SJSA1 (cell line): ENCODE measurements at regions not wholly inside any gene's neighbourhood (a gene's known extent, or its start where the extent isn't known, plus 50 kb on each side); places are given as distances from the start of the nearest gene placed in this dataset.

ENCODE experiments used
- DNase-seq, 2 experiments: peaks; one replicate each; pipeline ENCODE4 v3.0.0-alpha.2; 2015 to 2020; ENCODE audit warnings: low spot score in 2 of 2, low read depth in 1 of 2
- H3K27ac ChIP-seq: fragments of 250-450 bp; sonication (Bioruptor Pico); 2 replicates; pipeline ENCODE4 v1.5.1; 2020; ENCODE audit warnings: mild to moderate bottlenecking, moderate library complexity
- H3K27me3 ChIP-seq: fragments of 250-450 bp; sonication (Bioruptor Pico); replicated peaks from 2 replicates; pipeline ENCODE4 v1.5.1; 2020; ENCODE audit warnings: mild to moderate bottlenecking, moderate library complexity
- H3K36me3 ChIP-seq: fragments of 250-450 bp; sonication (Bioruptor Pico); 2 replicates; pipeline ENCODE4 v1.5.1; 2020; ENCODE audit warnings: mild to moderate bottlenecking
- H3K4me1 ChIP-seq: fragments of 250-450 bp; sonication (Bioruptor Pico); replicated peaks from 2 replicates; pipeline ENCODE4 v1.6.1; 2021; ENCODE audit warnings: mild to moderate bottlenecking
- H3K4me3 ChIP-seq: fragments of 250-450 bp; sonication (Bioruptor Pico); 2 replicates; pipeline ENCODE4 v1.5.1; 2020; ENCODE audit warnings: mild to moderate bottlenecking
- H3K9me3 ChIP-seq: fragments of 250-450 bp; sonication (Bioruptor Pico); replicated peaks from 2 replicates; pipeline ENCODE4 v1.5.1; 2020; ENCODE audit warnings: mild to moderate bottlenecking

DNA sequence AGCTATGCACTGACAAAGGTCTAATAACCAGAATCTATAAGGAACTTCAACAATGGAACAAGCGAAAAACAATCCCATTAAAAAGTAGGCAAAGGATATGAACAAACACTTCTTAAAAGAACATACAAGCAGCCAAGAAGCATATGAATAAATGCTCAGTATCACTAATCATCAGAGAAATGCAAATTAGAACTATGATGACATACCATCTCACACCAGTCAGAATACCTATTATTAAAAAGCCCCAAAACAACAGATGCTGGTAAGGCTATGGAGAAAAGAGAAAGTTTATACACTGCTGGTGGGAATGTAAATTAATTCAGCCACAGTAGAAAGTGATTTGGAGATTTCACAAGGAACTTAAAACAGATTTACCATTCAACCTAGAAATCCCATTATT is 211.8 kb downstream of the EDN1 start:
- no peak for DNase-seq
- no peak overlapping the region for H3K4me3 ChIP-seq

DNA sequence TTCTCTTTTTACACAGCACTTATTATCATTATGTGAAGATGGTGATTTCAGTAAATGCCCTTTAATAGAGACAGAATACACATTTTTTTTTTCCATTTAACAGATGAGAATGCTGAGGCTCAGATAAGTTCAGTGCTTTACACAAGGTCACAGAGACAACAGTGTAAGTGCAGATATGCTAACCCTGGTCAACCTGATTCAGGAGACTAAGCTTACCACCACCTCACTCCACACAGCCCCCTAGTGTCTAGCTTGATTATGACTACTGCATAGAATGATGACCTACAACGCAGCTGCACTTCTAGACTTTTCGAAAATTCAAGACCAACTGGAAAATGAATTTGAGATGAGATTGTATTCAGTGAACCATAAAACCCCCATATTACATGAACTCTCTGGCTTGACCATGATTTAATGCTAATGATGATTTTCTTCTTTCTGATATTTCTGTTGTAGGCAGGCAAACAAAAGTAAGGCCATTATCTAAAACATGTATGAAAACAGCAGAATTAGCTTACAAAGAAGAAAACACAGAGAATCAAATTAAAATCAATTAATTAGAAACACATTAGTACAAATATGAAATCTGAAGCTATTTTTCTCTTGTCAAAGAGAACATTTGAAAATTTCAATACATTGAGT is 212.1 kb upstream of the PHACTR1 start:
- H3K4me1 ChIP-seq, result peaks cover 16% of the 10 kb centered on the region
- DNase-seq, result no peak

More for the DNA sequence above, 211.8 kb downstream of the EDN1 start:
- Histone ChIP-seq H3K4me1 (peaks cover 3% of the 10 kb centered on the region), H3K27me3 (no peaks in the 10 kb centered on the region), H3K36me3 (no peaks in the 10 kb centered on the region), H3K9me3 (no peaks in the 10 kb centered on the region), H3K27ac (no peak overlapping the region)

GRCh38 chr6:12505486-12505885 is 211.1 kb upstream of the PHACTR1 start:
- Histone ChIP-seq H3K9me3 (no peaks in the 10 kb centered on the region), H3K4me1 (peaks cover 16% of the 10 kb centered on the region), H3K27me3 (no peaks in the 10 kb centered on the region), H3K36me3 (no peaks in the 10 kb centered on the region), H3K27ac (no peak overlapping the region), H3K4me3 (no peak overlapping the region)
- DNase-seq, result no peak

More for the DNA sequence above, 212.1 kb upstream of the PHACTR1 start:
- Histone ChIP-seq H3K36me3 (no peaks in the 10 kb centered on the region), H3K4me3 (no peak overlapping the region), H3K27ac (no peak overlapping the region), H3K9me3 (no peaks in the 10 kb centered on the region), H3K27me3 (no peaks in the 10 kb centered on the region)

GRCh38 chr6:12506159-12506558 is 210.4 kb upstream of the PHACTR1 start:
- no peak for DNase-seq
- H3K27me3 ChIP-seq, result no peaks in the 10 kb centered on the region
- peaks cover 16% of the 10 kb centered on the region for H3K4me1 ChIP-seq
- no peaks in the 10 kb centered on the region for H3K9me3 ChIP-seq
- H3K4me3 ChIP-seq, result no peak overlapping the region
- H3K36me3 ChIP-seq, result no peaks in the 10 kb centered on the region
- H3K27ac ChIP-seq, result no peak overlapping the region

GRCh38 chr6:12507636-12508035 is 208.9 kb upstream of the PHACTR1 start:
- H3K9me3 ChIP-seq, result no peaks in the 10 kb centered on the region
- no peaks in the 10 kb centered on the region for H3K27me3 ChIP-seq
- H3K36me3 ChIP-seq, result no peaks in the 10 kb centered on the region
- peak overlapping the region; percentile 46 for H3K27ac ChIP-seq
- H3K4me1 ChIP-seq, result peaks cover 16% of the 10 kb centered on the region
- DNase-seq, result no peak
- H3K4me3 ChIP-seq, result no peak overlapping the region

GRCh38 chr6:12508553-12508952 is 208.0 kb upstream of the PHACTR1 start:
- H3K4me3 ChIP-seq, result no peak overlapping the region
- H3K27ac ChIP-seq, result no peak overlapping the region
- H3K9me3 ChIP-seq, result no peaks in the 10 kb centered on the region
- H3K27me3 ChIP-seq, result no peaks in the 10 kb centered on the region
- no peaks in the 10 kb centered on the region for H3K36me3 ChIP-seq
- no peak for DNase-seq
- peaks cover 16% of the 10 kb centered on the region for H3K4me1 ChIP-seq

DNA sequence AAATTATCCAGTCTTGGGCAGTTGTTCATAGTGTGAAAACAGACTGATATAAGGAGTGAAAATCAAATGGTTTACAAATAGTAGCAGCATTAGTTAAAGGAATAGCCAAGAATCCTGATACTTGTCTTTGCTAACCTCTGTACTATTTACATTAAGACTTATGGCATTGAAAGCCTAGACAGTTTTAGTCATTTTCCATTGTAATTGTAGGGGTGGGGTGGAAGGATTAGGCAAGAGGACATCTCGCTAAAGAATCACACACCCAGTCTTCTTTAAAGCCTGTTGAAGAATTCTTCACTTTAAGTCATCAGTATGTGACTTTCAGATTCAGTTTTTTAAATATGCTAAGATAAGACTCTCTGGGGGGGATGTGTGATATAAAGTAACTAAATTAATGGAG is 207.5 kb upstream of the PHACTR1 start:
- Histone ChIP-seq H3K27me3 (no peaks in the 10 kb centered on the region), H3K4me1 (peaks cover 16% of the 10 kb centered on the region)
- no peak for DNase-seq

DNA sequence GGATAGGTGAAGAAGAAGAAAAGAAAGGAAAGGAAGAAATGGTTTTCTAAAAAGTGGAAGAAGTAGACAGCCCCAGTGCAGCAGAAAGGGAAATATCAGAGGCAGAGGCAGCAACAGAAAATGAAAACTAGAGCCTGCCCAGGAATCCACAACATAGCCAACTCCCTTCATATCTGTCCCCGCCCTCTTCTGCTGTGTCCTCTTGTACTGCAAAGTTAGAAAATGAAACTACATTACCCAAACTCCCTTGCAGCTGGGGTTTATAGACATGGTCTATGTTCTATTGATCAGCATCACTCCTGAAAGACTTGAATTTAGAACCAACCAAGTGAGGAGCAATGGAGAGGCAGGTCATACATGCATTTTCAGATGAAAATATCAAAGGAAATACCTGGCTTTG is 200.5 kb upstream of the PHACTR1 start:
- Histone ChIP-seq H3K4me3 (no peak overlapping the region), H3K27me3 (no peaks in the 10 kb centered on the region), H3K36me3 (no peaks in the 10 kb centered on the region), H3K9me3 (no peaks in the 10 kb centered on the region), H3K4me1 (no peaks in the 10 kb centered on the region), H3K27ac (no peak overlapping the region; the same call in 1 of the 2 replicates)
- DNase-seq, result no peak

More for the DNA sequence above, 207.5 kb upstream of the PHACTR1 start:
- Histone ChIP-seq H3K27ac (no peak overlapping the region), H3K4me3 (no peak overlapping the region), H3K9me3 (no peaks in the 10 kb centered on the region), H3K36me3 (no peaks in the 10 kb centered on the region)

DNA sequence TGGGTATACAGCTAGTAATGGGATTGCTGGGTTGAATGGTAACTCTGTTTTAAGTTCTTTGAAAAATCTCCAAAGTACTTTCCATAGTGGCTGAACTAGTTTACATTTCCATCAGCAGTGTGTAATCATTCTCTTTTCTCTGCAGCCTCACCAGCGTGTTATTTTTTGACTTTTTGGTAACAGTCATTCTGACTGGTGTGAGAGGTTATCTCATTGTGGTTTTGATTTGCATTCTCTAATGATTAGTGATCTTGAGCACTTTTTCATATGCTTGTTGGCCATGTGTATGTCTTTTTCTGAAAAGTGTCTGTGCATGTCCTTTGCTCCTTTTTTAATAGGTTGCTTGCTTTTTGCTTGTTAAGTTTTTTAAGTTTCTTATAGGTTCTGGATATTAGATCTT is 194.2 kb upstream of the PHACTR1 start:
- Histone ChIP-seq H3K36me3 (no peaks in the 10 kb centered on the region), H3K9me3 (no peaks in the 10 kb centered on the region), H3K4me3 (no peak overlapping the region), H3K27me3 (no peaks in the 10 kb centered on the region), H3K4me1 (peaks cover 12% of the 10 kb centered on the region), H3K27ac (no peak overlapping the region)
- DNase-seq, result peak in 1 of 2 experiments; percentile 57

- no peaks in the 10 kb centered on the region for H3K27me3 ChIP-seq
These were observed 192.8 kb upstream of the PHACTR1 start for GRCh38 chr6:12523726-12524125.

DNA sequence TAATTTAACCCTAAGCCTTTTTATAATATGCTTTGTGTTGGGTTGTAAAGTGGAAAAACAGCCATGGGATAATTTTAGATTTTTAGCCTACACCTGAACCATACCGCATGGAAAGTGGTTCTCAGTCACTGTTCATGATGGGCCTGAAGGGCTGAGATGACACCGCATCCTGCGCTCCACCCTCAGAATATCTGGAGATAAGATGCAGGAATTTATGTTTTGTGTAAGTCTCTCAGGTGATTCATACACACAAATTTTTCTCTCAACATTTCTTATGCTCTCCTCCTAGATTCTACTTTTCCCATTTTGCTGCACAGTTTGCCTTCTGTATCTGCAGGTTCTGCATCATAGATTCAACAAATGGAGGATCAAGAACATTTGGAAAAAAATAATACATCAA is 191.3 kb upstream of the PHACTR1 start:
- H3K4me1 ChIP-seq, result peaks cover 27% of the 10 kb centered on the region
- no peaks in the 10 kb centered on the region for H3K9me3 ChIP-seq
- DNase-seq, result no peak
- H3K27ac ChIP-seq, result no peak overlapping the region
- no peaks in the 10 kb centered on the region for H3K36me3 ChIP-seq
- no peaks in the 10 kb centered on the region for H3K27me3 ChIP-seq
- H3K4me3 ChIP-seq, result no peak overlapping the region

More at GRCh38 chr6:12523726-12524125, 192.8 kb upstream of the PHACTR1 start:
- no peak overlapping the region for H3K4me3 ChIP-seq
- no peak for DNase-seq
- peaks cover 21% of the 10 kb centered on the region for H3K4me1 ChIP-seq
- no peaks in the 10 kb centered on the region for H3K36me3 ChIP-seq
- H3K9me3 ChIP-seq, result no peaks in the 10 kb centered on the region
- H3K27ac ChIP-seq, result no peak overlapping the region

DNA sequence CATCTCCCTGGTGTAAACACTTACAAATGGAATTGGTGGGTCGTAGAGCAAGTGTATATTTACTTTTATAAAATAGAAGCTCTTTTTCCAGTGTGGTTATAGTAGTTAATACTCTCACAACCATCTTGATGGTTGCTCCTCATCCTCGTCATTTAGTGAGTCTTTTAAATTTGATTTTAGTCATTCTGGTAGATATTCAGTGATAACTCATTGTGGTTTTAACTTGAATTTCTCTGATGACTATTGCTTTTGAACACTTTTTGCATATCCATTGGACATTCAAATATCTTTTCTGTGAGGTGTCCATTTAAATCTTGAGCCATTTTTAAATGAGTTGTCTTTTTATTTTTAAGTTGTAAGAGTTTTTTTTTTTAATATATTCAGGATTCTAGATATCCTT is 189.2 kb upstream of the PHACTR1 start:
- no peak for DNase-seq
- no peak overlapping the region for H3K27ac ChIP-seq

GRCh38 chr6:12528136-12528535 is 188.4 kb upstream of the PHACTR1 start:
- Histone ChIP-seq H3K4me1 (peaks cover 16% of the 10 kb centered on the region), H3K9me3 (no peaks in the 10 kb centered on the region), H3K27me3 (no peaks in the 10 kb centered on the region), H3K4me3 (no peak overlapping the region), H3K27ac (no peak overlapping the region), H3K36me3 (no peaks in the 10 kb centered on the region)
- DNase-seq, result no peak

More for the DNA sequence above, 189.2 kb upstream of the PHACTR1 start:
- Histone ChIP-seq H3K4me3 (no peak overlapping the region), H3K36me3 (no peaks in the 10 kb centered on the region), H3K4me1 (peaks cover 21% of the 10 kb centered on the region), H3K9me3 (no peaks in the 10 kb centered on the region), H3K27me3 (no peaks in the 10 kb centered on the region)

- H3K27me3 ChIP-seq, result no peaks in the 10 kb centered on the region
- DNase-seq, result no peak
These were observed 187.8 kb upstream of the PHACTR1 start for GRCh38 chr6:12528581-12529363.

More at GRCh38 chr6:12528581-12529363, 187.8 kb upstream of the PHACTR1 start:
- Histone ChIP-seq H3K27ac (no peak overlapping the region), H3K4me1 (peaks cover 18% of the 10 kb centered on the region), H3K4me3 (no peak overlapping the region), H3K36me3 (no peaks in the 10 kb centered on the region), H3K9me3 (no peaks in the 10 kb centered on the region)
